Gastroesophageal sphincter (tissue), 4 donors: ENCODE measurements at regions not wholly inside any gene's neighbourhood (a gene's known extent, or its start where the extent isn't known, plus 50 kb on each side); places are given as distances from the start of the nearest gene placed in this dataset.
"Not testable (repeated sequence)": the region's sequence is repeated elsewhere in the genome, so short reads cannot be mapped to it uniquely, and the experiment has no call there.

Source experiments
- ATAC-seq: fragments of 150-250 bp; one replicate; pipeline ENCODE4 v1.9.1; 2016; ENCODE audit warnings: mild to moderate bottlenecking, moderate library complexity
- H3K27ac ChIP-seq, 4 donors: fragments of 200-600 bp; sonication (generic) in 3 of 4; 1 replicate in 3 of 4; 2 replicates in 1 of 4; pipeline ENCODE4 v1.5.1; 2016 to 2019
- H3K27me3 ChIP-seq: fragments of 200-600 bp; sonication (generic); one replicate; pipeline ENCODE4 v1.5.1; 2019
- H3K36me3 ChIP-seq, 2 donors: fragments of 200-600 bp; sonication (generic); one replicate each; pipeline ENCODE4 v1.5.1; 2019; ENCODE audit warnings: control low read depth in 1 of 2
- H3K4me1 ChIP-seq, 3 donors: fragments of 200-600 bp; sonication (generic); 1 replicate in 2 of 3; 2 replicates in 1 of 3; pipeline ENCODE4 v1.5.1; 2016 to 2019; ENCODE audit warnings: control low read depth in 2 of 3
- H3K4me3 ChIP-seq, 2 donors: fragments of 200-600 bp; sonication (generic); one replicate each; pipeline ENCODE4 v1.5.1; 2019; ENCODE audit warnings: mild to moderate bottlenecking in 1 of 2, moderate library complexity in 1 of 2
- H3K9me3 ChIP-seq, 3 donors: fragments of 200-600 bp; sonication (generic); one replicate each; pipeline ENCODE4 v1.5.1; 2017 to 2019; ENCODE audit warnings: control low read depth in 2 of 3
- EP300 ChIP-seq: sonication (generic); formaldehyde crosslinking; IDR thresholded peaks from one replicate; pipeline ENCODE4 v1.6.1; 2017; ENCODE audit warnings: antibody characterized with exemption, mild to moderate bottlenecking
- POLR2A ChIP-seq, 2 donors: fragments of 450-650 bp; IDR thresholded peaks; one replicate each; pipeline ENCODE4 v1.6.1; 2017; ENCODE audit warnings: antibody characterized with exemption in 2 of 2, mild to moderate bottlenecking in 2 of 2, moderate library complexity in 1 of 2
- POLR2AphosphoS5 ChIP-seq: sonication (generic); formaldehyde crosslinking; IDR thresholded peaks from one replicate; pipeline ENCODE4 v1.6.1; 2017; ENCODE audit warnings: antibody characterized with exemption
- WGBS, 2 donors: methylation state at CpG; one replicate each; pipeline ENCODE4 v1.1.5; 2018; ENCODE audit warnings: low coverage in 1 of 2; 5-methylcytosine and 5-hydroxymethylcytosine counted together
- TF ChIP-seq, protein P1 (sequence below), 4 experiments: fragments of 200-600 bp in 2 of 4; fragments of 450-650 bp in 2 of 4; sonication (generic) in 1 of 4; IDR thresholded peaks; one replicate each; pipeline ENCODE4 v1.5.1; 2017 to 2019; ENCODE audit warnings: antibody characterized with exemption in 4 of 4, mild to moderate bottlenecking in 2 of 4, moderate library complexity in 2 of 4

DNA sequence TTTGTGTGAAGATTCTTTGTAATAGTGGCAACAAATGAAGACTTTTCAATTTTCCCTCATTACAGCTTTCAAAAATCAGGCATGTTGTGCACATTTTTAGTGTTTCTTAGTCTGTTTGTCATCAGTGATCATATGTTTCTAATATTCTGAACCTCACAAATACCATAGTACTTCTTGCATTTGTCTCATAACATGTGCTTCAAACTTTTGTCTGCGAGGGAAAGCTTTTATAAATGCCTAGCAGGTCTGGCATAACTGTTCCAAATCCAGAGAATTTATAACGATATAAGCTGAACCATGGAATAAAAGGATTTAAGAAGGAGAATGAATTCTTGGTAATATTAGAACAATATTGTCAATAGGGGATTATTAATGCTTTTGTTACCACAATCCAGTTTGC is 670.2 kb downstream of the RFPL4B start:
- no peak overlapping the region for H3K27ac ChIP-seq
- H3K36me3 ChIP-seq, result no peaks in the 10 kb centered on the region
- ATAC-seq, result no peak
- H3K4me3 ChIP-seq, result no peak overlapping the region
- peaks cover 6 to 21% (median 9%) of the 10 kb centered on the region in 3 donors for H3K4me1 ChIP-seq
- TF ChIP-seq, protein P1, sequence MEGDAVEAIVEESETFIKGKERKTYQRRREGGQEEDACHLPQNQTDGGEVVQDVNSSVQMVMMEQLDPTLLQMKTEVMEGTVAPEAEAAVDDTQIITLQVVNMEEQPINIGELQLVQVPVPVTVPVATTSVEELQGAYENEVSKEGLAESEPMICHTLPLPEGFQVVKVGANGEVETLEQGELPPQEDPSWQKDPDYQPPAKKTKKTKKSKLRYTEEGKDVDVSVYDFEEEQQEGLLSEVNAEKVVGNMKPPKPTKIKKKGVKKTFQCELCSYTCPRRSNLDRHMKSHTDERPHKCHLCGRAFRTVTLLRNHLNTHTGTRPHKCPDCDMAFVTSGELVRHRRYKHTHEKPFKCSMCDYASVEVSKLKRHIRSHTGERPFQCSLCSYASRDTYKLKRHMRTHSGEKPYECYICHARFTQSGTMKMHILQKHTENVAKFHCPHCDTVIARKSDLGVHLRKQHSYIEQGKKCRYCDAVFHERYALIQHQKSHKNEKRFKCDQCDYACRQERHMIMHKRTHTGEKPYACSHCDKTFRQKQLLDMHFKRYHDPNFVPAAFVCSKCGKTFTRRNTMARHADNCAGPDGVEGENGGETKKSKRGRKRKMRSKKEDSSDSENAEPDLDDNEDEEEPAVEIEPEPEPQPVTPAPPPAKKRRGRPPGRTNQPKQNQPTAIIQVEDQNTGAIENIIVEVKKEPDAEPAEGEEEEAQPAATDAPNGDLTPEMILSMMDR (IDR thresholded peaks at IDR 0.05), result no peak
- TF ChIP-seq EP300, result no peak
- no peak for TF ChIP-seq POLR2AphosphoS5
- TF ChIP-seq POLR2A (IDR thresholded peaks at IDR 0.05), result no peak
- 78 to 86% methylated on average over 2 of the region's 2 CpGs for WGBS, 2 donors
- no peaks in the 10 kb centered on the region for H3K9me3 ChIP-seq
- no peaks in the 10 kb centered on the region for H3K27me3 ChIP-seq

DNA sequence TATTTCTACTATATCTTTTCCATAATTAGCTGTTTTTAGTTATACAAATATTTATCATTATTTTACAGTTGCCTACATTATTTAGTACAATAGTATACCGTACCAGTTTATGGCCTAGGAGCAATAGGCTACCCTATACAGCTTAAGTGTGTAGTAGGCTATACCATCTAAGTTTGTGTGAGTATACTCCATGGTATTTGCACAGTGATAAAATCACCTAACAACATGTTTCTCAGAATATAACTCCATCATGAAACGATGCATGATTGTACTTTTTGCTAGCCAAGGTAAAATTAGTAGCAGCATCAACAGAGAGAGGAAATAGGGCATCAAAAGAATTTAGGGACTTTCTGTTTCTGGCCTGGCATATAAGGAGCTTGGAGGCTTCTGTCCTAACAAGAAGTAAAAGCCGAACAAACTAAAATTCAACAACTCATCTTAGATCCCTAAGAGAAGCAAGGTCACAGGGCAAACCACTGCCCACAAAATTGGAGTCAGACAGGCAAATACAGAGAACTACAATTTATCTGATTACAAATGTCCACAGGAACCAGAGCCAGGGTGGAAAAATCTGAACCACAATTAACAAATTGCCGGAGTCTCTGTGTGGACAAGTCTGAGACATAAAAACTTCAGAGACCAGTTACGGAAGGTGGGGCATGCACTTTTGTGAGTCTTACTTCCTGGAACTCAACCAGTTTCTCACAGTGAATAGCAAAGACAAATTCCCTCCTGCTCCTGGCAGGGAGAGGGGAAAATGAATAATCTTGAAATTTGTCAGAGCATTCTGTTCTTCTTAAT is 671.4 kb downstream of the RFPL4B start:
- ATAC-seq, result peak; percentile 81
- WGBS, 2 donors, result 18 to 19% methylated on average over 5 of the region's 5 CpGs
- peak; percentile 81 for TF ChIP-seq POLR2AphosphoS5
- no peak for TF ChIP-seq EP300
- H3K9me3 ChIP-seq, result no peaks in the 10 kb centered on the region
- peaks cover 6 to 21% (median 9%) of the 10 kb centered on the region in 3 donors for H3K4me1 ChIP-seq
- no peaks in the 10 kb centered on the region for H3K27me3 ChIP-seq
- no peak overlapping the region for H3K4me3 ChIP-seq
- H3K27ac ChIP-seq, result peak overlapping the region; percentile 57 to 85 (median 74)
- H3K36me3 ChIP-seq, result no peaks in the 10 kb centered on the region

DNA sequence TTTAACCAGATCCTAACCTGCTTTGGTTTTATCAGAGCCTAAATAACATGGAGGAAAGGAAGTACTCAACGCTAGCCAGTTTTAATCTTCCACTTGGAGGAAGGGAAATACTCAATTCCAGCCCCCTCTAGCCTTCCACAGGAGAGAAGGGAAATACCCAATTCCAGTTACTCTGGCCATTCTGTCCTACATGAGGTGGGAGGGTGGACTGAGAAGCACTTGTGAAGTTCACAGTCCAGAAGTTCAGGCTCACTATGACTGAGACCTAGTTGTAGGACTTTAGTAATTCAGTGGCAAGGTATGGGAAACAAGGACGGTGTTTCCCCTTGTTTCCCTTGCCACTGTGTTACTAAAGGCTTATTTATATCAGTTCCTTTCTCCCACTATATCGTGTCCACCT is 672.0 kb downstream of the RFPL4B start:
- WGBS, 2 donors, result 46 to 70% methylated on average over 2 to 3 of the region's 3 CpGs
- ATAC-seq, result peak; percentile 17
- Histone ChIP-seq H3K4me3 (no peak overlapping the region), H3K4me1 (peaks cover 6 to 21% (median 9%) of the 10 kb centered on the region in 3 donors), H3K9me3 (no peaks in the 10 kb centered on the region), H3K27ac (peak overlapping the region; percentile 57 to 85 (median 74)), H3K27me3 (no peaks in the 10 kb centered on the region), H3K36me3 (no peaks in the 10 kb centered on the region)
- TF ChIP-seq, protein P1 (IDR thresholded peaks at IDR 0.05), result no peak
- TF ChIP-seq POLR2AphosphoS5 (no peak), POLR2A (IDR thresholded peaks at IDR 0.05) (no peak), EP300 (no peak)

DNA sequence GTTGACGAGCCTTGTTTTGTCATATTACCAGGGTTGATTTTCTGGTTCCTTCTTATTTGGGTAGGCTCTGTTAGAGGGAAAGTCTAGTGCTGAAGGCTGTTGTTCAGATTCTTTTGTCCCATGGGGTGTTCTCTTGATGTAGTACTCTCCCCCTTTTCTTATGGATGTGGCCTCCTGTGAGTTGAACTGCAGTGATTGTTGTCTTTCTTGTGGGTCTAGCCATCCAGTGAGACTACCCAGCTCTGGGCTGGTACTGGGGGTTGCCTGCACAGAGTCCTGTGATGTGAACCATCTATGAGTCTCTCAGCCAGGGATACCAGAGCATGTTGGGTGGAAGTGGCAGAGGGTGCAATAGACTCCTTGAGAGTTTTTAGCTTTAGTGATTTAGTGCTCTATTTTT is 680.6 kb downstream of the RFPL4B start:
- no peaks in the 10 kb centered on the region for H3K9me3 ChIP-seq
- H3K4me3 ChIP-seq, result no peak overlapping the region
- no peak for ATAC-seq
- H3K27me3 ChIP-seq, result no peaks in the 10 kb centered on the region
- no peaks in the 10 kb centered on the region for H3K36me3 ChIP-seq
- H3K27ac ChIP-seq, result no peak overlapping the region
- TF ChIP-seq POLR2AphosphoS5 (no peak), EP300 (no peak), POLR2A (IDR thresholded peaks at IDR 0.05) (no peak)
- TF ChIP-seq, protein P1 (IDR thresholded peaks at IDR 0.05), result no peak
- 63% methylated on average over 1 of the region's 1 CpG; no CpG with 5 or more reads in 1 of the 2 donors for WGBS, 2 donors
- no peaks in the 10 kb centered on the region for H3K4me1 ChIP-seq

DNA sequence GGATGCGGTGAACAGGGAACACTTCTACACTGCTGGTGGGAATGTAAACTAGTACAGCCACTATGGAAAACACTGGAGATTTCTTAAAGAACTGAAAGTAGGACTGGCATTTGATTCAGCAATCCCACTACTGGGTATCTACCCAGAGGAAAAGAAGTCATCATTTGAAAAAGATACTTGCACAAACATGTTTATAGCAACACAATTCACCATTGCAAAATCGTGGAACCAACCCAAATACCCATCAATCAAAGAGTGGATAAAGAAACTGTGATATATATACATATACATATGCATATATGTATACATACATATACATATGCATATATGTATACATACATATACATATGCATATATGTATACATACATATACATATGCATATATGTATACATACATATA is 682.0 kb downstream of the RFPL4B start:
- not testable (repeated sequence) for H3K27me3 ChIP-seq, H3K27ac ChIP-seq, H3K36me3 ChIP-seq, H3K9me3 ChIP-seq, H3K4me1 ChIP-seq, H3K4me3 ChIP-seq, ATAC-seq
- WGBS, 2 donors, result 86 to 88% methylated on average over 2 of the region's 2 CpGs

DNA sequence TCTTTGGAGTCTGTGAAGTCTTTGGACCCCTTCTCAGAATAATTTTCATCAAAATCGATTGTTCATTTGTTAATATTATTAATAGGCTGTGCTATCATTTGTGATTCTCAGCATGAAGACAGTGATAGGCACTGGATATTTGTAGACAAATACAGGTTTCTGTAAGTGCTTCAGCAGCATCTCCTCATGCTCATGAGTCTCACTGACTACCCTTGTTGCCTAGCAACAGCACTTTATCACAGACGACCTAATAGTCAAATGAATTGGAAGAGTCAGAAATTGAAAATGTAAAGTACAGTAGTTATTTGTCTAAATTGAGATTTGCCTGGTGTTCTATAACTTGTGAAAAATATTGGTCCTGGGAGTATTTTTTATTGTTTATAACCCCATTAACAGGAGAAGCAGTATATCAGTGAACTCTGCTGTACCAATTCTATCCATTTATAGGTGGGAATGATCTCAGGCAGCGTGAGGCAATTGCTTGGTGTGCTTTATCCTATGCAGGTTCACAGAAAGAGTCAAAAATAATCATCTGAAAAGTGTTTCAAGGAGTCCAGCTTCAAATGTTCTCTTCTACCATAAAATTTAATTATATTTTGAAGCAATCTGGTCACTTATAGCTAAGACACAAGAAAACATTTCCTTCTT is 684.6 kb downstream of the RFPL4B start:
- TF ChIP-seq POLR2A (IDR thresholded peaks at IDR 0.05) (no peak), POLR2AphosphoS5 (no peak), EP300 (no peak)
- TF ChIP-seq, protein P1 (IDR thresholded peaks at IDR 0.05), result no peak
- Histone ChIP-seq H3K36me3 (no peaks in the 10 kb centered on the region), H3K27ac (no peak overlapping the region), H3K9me3 (no peaks in the 10 kb centered on the region), H3K4me1 (no peaks in the 10 kb centered on the region), H3K4me3 (no peak overlapping the region), H3K27me3 (no peaks in the 10 kb centered on the region)
- WGBS, 2 donors, result 54 to 78% methylated on average over 3 of the region's 3 CpGs
- ATAC-seq, result no peak
